T-cell (primary cell): ENCODE measurements at regions not wholly inside any gene's neighbourhood (a gene's known extent, or its start where the extent isn't known, plus 50 kb on each side); places are given as distances from the start of the nearest gene placed in this dataset.

Source experiments
- ATAC-seq, 4 experiments: fragments of 200-7000 bp in 3 of 4; fragments of 150-1000 bp in 1 of 4; cut with Tn5 transposase; replicated peaks in 1 of 4; 1 replicate in 3 of 4; 2 replicates in 1 of 4; pipeline ENCODE4 v1.10.0; 2021; ENCODE audit warnings: moderate library complexity in 3 of 4, mild to moderate bottlenecking in 2 of 4, moderate number of reproducible peaks in 1 of 4
- CTCF ChIA-PET, 2 donors: fragments of 300-600 bp; sonication (Branson Sonifier 250); formaldehyde crosslinking; loops; one replicate each; lab custom pipeline; 2022; ENCODE audit warnings: antibody characterized with exemption in 2 of 2; lab: Charles Lee
- POLR2A ChIA-PET, 2 donors: fragments of 300-600 bp; sonication (Branson Sonifier 250); formaldehyde crosslinking; loops; one replicate each; lab custom pipeline; 2022; ENCODE audit warnings: antibody characterized with exemption in 2 of 2; lab: Charles Lee
- DNase-seq, 35 experiments: peaks; one replicate each; pipeline versions ENCODE4 v3.0.0 to v3.0.0-alpha.2; 2013 to 2023
- H3K27ac ChIP-seq: one replicate; pipeline ENCODE4 v1.5.1; 2013; ENCODE audit warnings: low read length
- H3K27me3 ChIP-seq, 2 experiments: replicated peaks in 1 of 2; 1 replicate in 1 of 2; 2 replicates in 1 of 2; pipeline versions ENCODE4 v1.6.1 to v1.7.0; 2013; ENCODE audit warnings: low read length in 1 of 2, mixed read lengths in 1 of 2; ENCODE audit not compliant: control insufficient read depth in 2 of 2, insufficient read depth in 2 of 2; ENCODE audit errors: extremely low read depth in 1 of 2
- H3K36me3 ChIP-seq, 2 donors: 1 replicate in 1 of 2; 2 replicates in 1 of 2; pipeline versions ENCODE4 v1.6.1 to v1.7.0; 2013; ENCODE audit warnings: low read length in 1 of 2; ENCODE audit not compliant: control insufficient read depth in 2 of 2, insufficient read depth in 1 of 2; ENCODE audit errors: extremely low read depth in 1 of 2
- H3K4me1 ChIP-seq, 2 experiments: 1 replicate in 1 of 2; 2 replicates in 1 of 2; pipeline versions ENCODE4 v1.6.1 to v1.7.0; 2013; ENCODE audit warnings: low read length in 2 of 2, mixed read lengths in 1 of 2; ENCODE audit not compliant: insufficient read depth in 2 of 2, control insufficient read depth in 1 of 2; ENCODE audit errors: extremely low read depth in 1 of 2
- H3K4me3 ChIP-seq, 2 donors: 1 replicate in 1 of 2; 2 replicates in 1 of 2; pipeline versions ENCODE4 v1.5.1 to v1.7.0; 2013; ENCODE audit warnings: mild to moderate bottlenecking in 2 of 2, low read length in 1 of 2, moderate library complexity in 1 of 2; ENCODE audit not compliant: control insufficient read depth in 1 of 2; ENCODE audit errors: extremely low read depth in 1 of 2
- H3K9me3 ChIP-seq: 2 replicates; pipeline ENCODE4 v1.7.0; 2013
- H3K27ac Mint-ChIP-seq, 2 donors: one replicate each; pipeline ENCODE4 v1.8.0; 2020 to 2021; ENCODE audit warnings: mild to moderate bottlenecking in 2 of 2, mixed read lengths in 2 of 2
- H3K27me3 Mint-ChIP-seq, 2 donors: one replicate each; pipeline ENCODE4 v1.8.0; 2021 to 2022; ENCODE audit warnings: mixed read lengths in 2 of 2
- H3K36me3 Mint-ChIP-seq: one replicate; pipeline ENCODE4 v1.8.0; 2021; ENCODE audit warnings: mixed read lengths
- H3K4me1 Mint-ChIP-seq, 3 donors: one replicate each; pipeline ENCODE4 v1.8.0; 2020 to 2022; ENCODE audit warnings: mixed read lengths in 3 of 3, mild to moderate bottlenecking in 1 of 3
- H3K4me3 Mint-ChIP-seq, 3 donors: one replicate each; pipeline ENCODE4 v1.8.0; 2020 to 2022; ENCODE audit warnings: mild to moderate bottlenecking in 3 of 3, mixed read lengths in 3 of 3, moderate library complexity in 3 of 3
- H3K9me3 Mint-ChIP-seq, 3 donors: one replicate each; pipeline ENCODE4 v1.8.0; 2020 to 2022; ENCODE audit warnings: mixed read lengths in 3 of 3
- WGBS: methylation state at CpG from one replicate; pipeline ENCODE4 v1.1.5; 2013; ENCODE audit warnings: missing lambda C conversion rate; ENCODE audit not compliant: insufficient coverage; 5-methylcytosine and 5-hydroxymethylcytosine counted together

GRCh38 chr4:155428128-155428527 lies 51.4 kb upstream of the MAP9 start:
- Histone ChIP-seq H3K27ac (no peak overlapping the region), H3K4me3 (no peak overlapping the region), H3K36me3 (no peaks in the 10 kb centered on the region), H3K4me1 (peaks cover 0 to 2% of the 10 kb centered on the region in 2 experiments), H3K9me3 (no peaks in the 10 kb centered on the region), H3K27me3 (no peaks in the 10 kb centered on the region)
- POLR2A ChIA-PET, result no interaction called here
- no peaks in the 10 kb centered on the region for H3K36me3 Mint-ChIP-seq
- no peak overlapping the region for H3K4me3 Mint-ChIP-seq
- CTCF ChIA-PET, result no interaction called here
- DNase-seq (no peak), ATAC-seq (no peak)
- H3K4me1 Mint-ChIP-seq, result peaks cover 0 to 2% (median 0%) of the 10 kb centered on the region in 3 donors
- peaks cover 5 to 6% of the 10 kb centered on the region in 2 donors for H3K27me3 Mint-ChIP-seq
- H3K9me3 Mint-ChIP-seq, result peaks cover 0 to 7% (median 3%) of the 10 kb centered on the region in 3 donors
- H3K27ac Mint-ChIP-seq, result no peak overlapping the region

GRCh38 chr4:155426953-155427352 lies 50.2 kb upstream of the MAP9 start:
- CTCF ChIA-PET, result interaction anchor here (0.6 to 0.9 kb wide), 2 partner anchors 10 to 275 kb away, joined by 3 read pairs; no protein-coding TSS in a partner anchor
- no peak for ATAC-seq
- Histone ChIP-seq H3K36me3 (no peaks in the 10 kb centered on the region), H3K4me1 (no peaks in the 10 kb centered on the region), H3K9me3 (no peaks in the 10 kb centered on the region), H3K4me3 (no peak overlapping the region), H3K27ac (no peak overlapping the region), H3K27me3 (no peaks in the 10 kb centered on the region)
- Mint-ChIP-seq H3K4me3 (no peak overlapping the region), H3K4me1 (peaks cover 0 to 2% (median 0%) of the 10 kb centered on the region in 3 donors), H3K36me3 (no peaks in the 10 kb centered on the region), H3K27me3 (peaks cover 5 to 6% of the 10 kb centered on the region in 2 donors), H3K27ac (no peak overlapping the region), H3K9me3 (peaks cover 3 to 7% (median 4%) of the 10 kb centered on the region in 3 donors)
- DNase-seq, result no peak
- POLR2A ChIA-PET, result interaction anchor here in 1 of 2 donors (0.7 kb wide), 1 partner anchor 346 kb away, joined by 5 read pairs; no protein-coding TSS in a partner anchor
- whole genome bisulfite sequencing, result 100% methylated on average over 3 of the region's 9 CpGs
